ENCODE measurements at regions not wholly inside any gene's neighbourhood (a gene's known extent, or its start where the extent isn't known, plus 50 kb on each side); places are given as distances from the start of the nearest gene placed in this dataset.

DNA sequence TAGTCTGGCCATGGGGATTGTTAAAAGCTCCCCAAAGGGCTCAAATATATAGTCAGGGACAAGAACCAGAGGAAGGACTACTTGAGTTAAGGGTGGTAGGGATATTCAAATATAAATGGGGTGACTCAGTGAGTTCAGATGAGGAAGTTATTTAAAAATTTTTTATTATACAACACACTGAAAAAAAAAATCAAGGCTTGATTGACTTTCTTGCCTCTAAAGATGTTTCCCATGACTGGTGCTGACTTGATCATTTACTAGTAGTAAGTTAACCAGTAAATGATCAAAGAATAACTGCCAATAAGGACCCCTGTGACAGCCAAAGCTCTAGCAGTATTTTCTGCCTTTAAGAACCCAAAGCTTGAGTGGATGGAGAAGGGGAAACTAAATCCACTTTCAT, 357.6 kb upstream of the NR5A2 start:
- TF ChIP-seq, protein P1, sequence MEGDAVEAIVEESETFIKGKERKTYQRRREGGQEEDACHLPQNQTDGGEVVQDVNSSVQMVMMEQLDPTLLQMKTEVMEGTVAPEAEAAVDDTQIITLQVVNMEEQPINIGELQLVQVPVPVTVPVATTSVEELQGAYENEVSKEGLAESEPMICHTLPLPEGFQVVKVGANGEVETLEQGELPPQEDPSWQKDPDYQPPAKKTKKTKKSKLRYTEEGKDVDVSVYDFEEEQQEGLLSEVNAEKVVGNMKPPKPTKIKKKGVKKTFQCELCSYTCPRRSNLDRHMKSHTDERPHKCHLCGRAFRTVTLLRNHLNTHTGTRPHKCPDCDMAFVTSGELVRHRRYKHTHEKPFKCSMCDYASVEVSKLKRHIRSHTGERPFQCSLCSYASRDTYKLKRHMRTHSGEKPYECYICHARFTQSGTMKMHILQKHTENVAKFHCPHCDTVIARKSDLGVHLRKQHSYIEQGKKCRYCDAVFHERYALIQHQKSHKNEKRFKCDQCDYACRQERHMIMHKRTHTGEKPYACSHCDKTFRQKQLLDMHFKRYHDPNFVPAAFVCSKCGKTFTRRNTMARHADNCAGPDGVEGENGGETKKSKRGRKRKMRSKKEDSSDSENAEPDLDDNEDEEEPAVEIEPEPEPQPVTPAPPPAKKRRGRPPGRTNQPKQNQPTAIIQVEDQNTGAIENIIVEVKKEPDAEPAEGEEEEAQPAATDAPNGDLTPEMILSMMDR (IDR thresholded peaks at IDR 0.05): no peak
- TF ChIP-seq POLR2A (IDR thresholded peaks at IDR 0.05) (no peak), POLR2AphosphoS5 (IDR thresholded peaks at IDR 0.05) (no peak), EP300 (IDR thresholded peaks at IDR 0.05) (no peak)

Data from upper lobe of left lung (tissue), 4 donors.